ENCODE measurements at regions not wholly inside any gene's neighbourhood (a gene's known extent, or its start where the extent isn't known, plus 50 kb on each side); places are given as distances from the start of the nearest gene placed in this dataset.

GRCh38 chr9:135303280-135303647 is 176.3 kb upstream of the PPP1R26 start:
- TF ChIP-seq CTCF (IDR thresholded peaks at IDR 0.05) (no peak), EZH2 (IDR thresholded peaks at IDR 0.05; ENCODE audit: borderline replicate concordance, insufficient read depth, low read depth, low read length, poor library complexity, severe bottlenecking) (no peak)
